MM.1S (cell line): ENCODE measurements at regions not wholly inside any gene's neighbourhood (a gene's known extent, or its start where the extent isn't known, plus 50 kb on each side); places are given as distances from the start of the nearest gene placed in this dataset.

Experiments
- DNase-seq: peaks from one replicate; pipeline ENCODE4 v3.0.0-alpha.2; 2015
- H2AFZ ChIP-seq: fragments of 300-600 bp; sonication (generic); 2 replicates; pipeline ENCODE4 v1.6.0; 2016; ENCODE audit warnings: antibody characterized with exemption, low read length
- H3F3A ChIP-seq: fragments of 300-600 bp; sonication (generic); 2 replicates; pipeline ENCODE4 v1.6.1; 2016; ENCODE audit warnings: mild to moderate bottlenecking, antibody characterized with exemption, low read length, moderate library complexity, mixed read lengths; ENCODE audit not compliant: insufficient read depth
- H3K27ac ChIP-seq: fragments of 300-600 bp; sonication (generic); 2 replicates; pipeline ENCODE4 v1.5.1; 2016; ENCODE audit warnings: mild to moderate bottlenecking, low read length
- H3K27me3 ChIP-seq: fragments of 300-600 bp; sonication (generic); replicated peaks from 2 replicates; pipeline ENCODE4 v1.6.0; 2016; ENCODE audit warnings: low read length; ENCODE audit not compliant: insufficient read depth
- H3K36me3 ChIP-seq: fragments of 300-600 bp; sonication (generic); replicated peaks from 2 replicates; pipeline ENCODE4 v1.6.1; 2016; ENCODE audit warnings: mild to moderate bottlenecking, low read length, mixed read lengths; ENCODE audit not compliant: insufficient read depth
- H3K4me1 ChIP-seq: fragments of 300-600 bp; sonication (generic); 2 replicates; pipeline ENCODE4 v1.6.1; 2016; ENCODE audit warnings: low read length, mixed read lengths
- H3K4me2 ChIP-seq: fragments of 300-600 bp; sonication (generic); 2 replicates; pipeline ENCODE4 v1.6.0; 2016; ENCODE audit warnings: low read depth, low read length
- H3K4me3 ChIP-seq: fragments of 300-600 bp; sonication (generic); 2 replicates; pipeline ENCODE4 v1.5.1; 2016; ENCODE audit warnings: low read length, mixed read lengths
- H3K79me2 ChIP-seq: fragments of 300-600 bp; sonication (generic); 2 replicates; pipeline ENCODE4 v1.6.1; 2016; ENCODE audit warnings: mixed run types, low read length, mixed read lengths
- H3K9ac ChIP-seq: fragments of 300-600 bp; sonication (generic); 2 replicates; pipeline ENCODE4 v1.6.1; 2016; ENCODE audit warnings: low read length, mixed read lengths
- H3K9me2 ChIP-seq: fragments of 300-600 bp; sonication (generic); replicated peaks from 2 replicates; pipeline ENCODE4 v1.6.1; 2016; ENCODE audit warnings: mild to moderate bottlenecking, low read length, mixed read lengths; ENCODE audit not compliant: insufficient read depth
- H3K9me3 ChIP-seq: fragments of 300-600 bp; sonication (generic); replicated peaks from 2 replicates; pipeline ENCODE4 v1.6.1; 2016; ENCODE audit warnings: mild to moderate bottlenecking, low read length, mixed read lengths; ENCODE audit not compliant: insufficient read depth
- H4K20me1 ChIP-seq: fragments of 300-600 bp; sonication (generic); 2 replicates; pipeline ENCODE4 v1.6.1; 2016; ENCODE audit warnings: mild to moderate bottlenecking, low read length, moderate library complexity, mixed read lengths; ENCODE audit not compliant: insufficient read depth
- CTCF ChIP-seq: fragments of 300-600 bp; sonication (generic); IDR thresholded peaks from 2 replicates; pipeline ENCODE4 v1.5.1; 2016; ENCODE audit warnings: antibody characterized with exemption, low read length, mixed read lengths
- EZH2 ChIP-seq: fragments of 300-600 bp; sonication (generic); optimal IDR thresholded peaks from 2 replicates; pipeline ENCODE3; 2017; ENCODE audit warnings: low read depth, mild to moderate bottlenecking, antibody characterized with exemption, low read length, mixed read lengths
- EZH2phosphoT487 ChIP-seq: fragments of 300-600 bp; sonication (generic); IDR thresholded peaks from 2 replicates; pipeline ENCODE4 v1.6.1; 2018; ENCODE audit warnings: antibody characterized with exemption, low read length

DNA sequence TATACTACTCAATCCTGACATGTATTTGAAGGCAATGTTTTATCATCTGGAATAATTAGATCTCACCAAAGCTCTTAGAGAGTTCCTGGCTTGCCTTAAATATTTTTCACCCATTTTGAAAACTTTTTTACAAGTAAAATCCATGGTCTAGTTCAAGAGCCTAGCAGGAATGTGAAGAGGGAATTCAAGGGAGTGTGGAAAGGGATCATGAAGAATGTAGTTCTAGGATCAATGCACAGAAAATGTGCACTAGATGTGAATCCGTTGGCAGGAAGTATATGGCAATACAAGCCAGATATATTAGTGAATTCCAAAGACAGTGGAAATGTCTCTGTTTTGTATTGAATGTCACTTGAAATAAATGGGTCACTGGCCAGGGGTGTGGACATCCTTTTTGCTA is 167.9 kb upstream of the MOCS2 start:
- Histone ChIP-seq H3K9me2 (no peaks in the 10 kb centered on the region), H3K4me2 (no peak overlapping the region), H2AFZ (no peak overlapping the region), H3K27ac (no peak overlapping the region), H3K4me1 (no peaks in the 10 kb centered on the region), H3K36me3 (no peaks in the 10 kb centered on the region), H4K20me1 (no peaks in the 10 kb centered on the region), H3F3A (no peaks in the 10 kb centered on the region), H3K79me2 (no peaks in the 10 kb centered on the region), H3K4me3 (no peak overlapping the region), H3K9ac (no peak overlapping the region), H3K27me3 (no peaks in the 10 kb centered on the region), H3K9me3 (no peaks in the 10 kb centered on the region)
- DNase-seq: no peak
- TF ChIP-seq EZH2phosphoT487: no peak
- TF ChIP-seq CTCF: no peak
- no peak for TF ChIP-seq EZH2

DNA sequence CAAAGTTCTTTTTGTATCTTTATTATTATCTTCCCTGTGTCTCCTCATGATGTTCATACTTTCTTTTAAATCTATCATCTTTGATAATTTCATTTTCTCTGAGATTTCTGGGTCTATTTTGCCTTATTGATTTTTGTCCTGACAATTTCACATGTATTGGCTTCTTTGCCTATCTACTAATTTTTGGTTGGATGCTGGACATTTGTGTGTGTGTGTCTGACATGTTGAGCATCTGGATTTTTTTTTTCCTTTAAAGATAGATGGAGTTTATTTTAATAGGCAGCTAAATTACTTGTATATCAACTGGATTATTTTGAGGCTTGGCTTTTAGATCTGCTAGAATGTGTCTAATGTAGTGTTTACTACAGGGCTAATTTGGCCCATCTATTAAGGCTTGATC is 178.0 kb upstream of the MOCS2 start:
- Histone ChIP-seq H3K9me2 (no peaks in the 10 kb centered on the region), H3K79me2 (no peaks in the 10 kb centered on the region), H3K36me3 (no peaks in the 10 kb centered on the region), H3K27ac (no peak overlapping the region), H3K9me3 (no peaks in the 10 kb centered on the region), H3K9ac (no peak overlapping the region), H4K20me1 (no peaks in the 10 kb centered on the region), H2AFZ (no peak overlapping the region), H3K4me1 (no peaks in the 10 kb centered on the region), H3K4me2 (no peak overlapping the region), H3F3A (no peaks in the 10 kb centered on the region), H3K27me3 (no peaks in the 10 kb centered on the region), H3K4me3 (no peak overlapping the region)
- no peak for DNase-seq
- TF ChIP-seq EZH2phosphoT487: no peak
- no peak for TF ChIP-seq CTCF
- TF ChIP-seq EZH2: no peak

- Histone ChIP-seq H3K36me3 (no peaks in the 10 kb centered on the region), H3F3A (no peaks in the 10 kb centered on the region), H3K4me3 (no peak overlapping the region), H3K9me2 (no peaks in the 10 kb centered on the region), H3K9ac (no peak overlapping the region), H4K20me1 (no peaks in the 10 kb centered on the region), H3K27me3 (no peaks in the 10 kb centered on the region), H3K79me2 (no peaks in the 10 kb centered on the region), H2AFZ (no peak overlapping the region), H3K4me2 (no peak overlapping the region), H3K9me3 (no peaks in the 10 kb centered on the region), H3K27ac (no peak overlapping the region), H3K4me1 (no peaks in the 10 kb centered on the region)
- no peak for DNase-seq
- TF ChIP-seq EZH2phosphoT487 (no peak), EZH2 (no peak), CTCF (no peak)
These were observed 179.0 kb upstream of the MOCS2 start for GRCh38 chr5:53288511-53288910.
